ENCODE measurements at regions not wholly inside any gene's neighbourhood (a gene's known extent, or its start where the extent isn't known, plus 50 kb on each side); places are given as distances from the start of the nearest gene placed in this dataset.
A peak's percentile ranks its signal among the peaks of the same experiment; 100 is the strongest.

GRCh38 chr9:21574261-21574660, 92.1 kb upstream of the IFNE start:
- no peak for DNase-seq (ENCODE audit: low read depth)
- H3K4me3 ChIP-seq (ENCODE audit: low read length): no peak overlapping the region
- TF ChIP-seq CTCF (conservative IDR thresholded peaks at IDR 0.05; ENCODE audit: low read length): no peak

GRCh38 chr9:21576331-21577189, 94.4 kb upstream of the IFNE start:
- peak overlapping the region; percentile 56 for H3K4me3 ChIP-seq (ENCODE audit: low read length)
- peak; percentile 96 for DNase-seq (ENCODE audit: low read depth)

GRCh38 chr9:21579247-21579671, 97.1 kb upstream of the IFNE start:
- DNase-seq (ENCODE audit: low read depth): peak; percentile 58
- TF ChIP-seq CTCF (conservative IDR thresholded peaks at IDR 0.05; ENCODE audit: low read length): no peak
- no peak overlapping the region for H3K4me3 ChIP-seq (ENCODE audit: low read length)

More at GRCh38 chr9:21576331-21577189, 94.4 kb upstream of the IFNE start:
- TF ChIP-seq CTCF (conservative IDR thresholded peaks at IDR 0.05; ENCODE audit: low read length): no peak

- TF ChIP-seq CTCF (conservative IDR thresholded peaks at IDR 0.05; ENCODE audit: low read length): no peak
- no peak overlapping the region for H3K4me3 ChIP-seq (ENCODE audit: low read length)
- DNase-seq (ENCODE audit: low read depth): no peak
Measured at GRCh38 chr9:21579743-21580142, 97.6 kb upstream of the IFNE start.

- no peak for DNase-seq (ENCODE audit: low read depth)
- TF ChIP-seq CTCF (conservative IDR thresholded peaks at IDR 0.05; ENCODE audit: low read length): no peak
- H3K4me3 ChIP-seq (ENCODE audit: low read length): no peak overlapping the region
Measured at GRCh38 chr9:21580636-21581378, 98.7 kb upstream of the IFNE start.

GRCh38 chr9:21583628-21584377, 101.7 kb upstream of the IFNE start:
- no peak overlapping the region for H3K4me3 ChIP-seq (ENCODE audit: low read length)
- TF ChIP-seq CTCF (conservative IDR thresholded peaks at IDR 0.05; ENCODE audit: low read length): no peak

More at GRCh38 chr9:21583628-21584377, 101.7 kb upstream of the IFNE start:
- DNase-seq (ENCODE audit: low read depth): peak; percentile 51
